DOHH2 (cell line): ENCODE measurements at regions not wholly inside any gene's neighbourhood (a gene's known extent, or its start where the extent isn't known, plus 50 kb on each side); places are given as distances from the start of the nearest gene placed in this dataset.
"Not testable (repeated sequence)": the region's sequence is repeated elsewhere in the genome, so short reads cannot be mapped to it uniquely, and the experiment has no call there.

Source experiments
- H3F3A ChIP-seq: fragments of 200-600 bp; sonication (generic), shearing (Covaris generic); 2 replicates; pipeline ENCODE4 v1.6.0; 2016; ENCODE audit warnings: antibody characterized with exemption, mild to moderate bottlenecking; ENCODE audit not compliant: control insufficient read depth, insufficient read depth
- H3K27ac ChIP-seq: fragments of 200-600 bp; sonication (generic); 2 replicates; pipeline ENCODE4 v1.5.1; 2014; ENCODE audit warnings: low read depth, mild to moderate bottlenecking, low read length, moderate library complexity
- H3K27me3 ChIP-seq: fragments of 200-600 bp; sonication (generic); 2 replicates; pipeline ENCODE4 v1.6.1; 2014; ENCODE audit warnings: mild to moderate bottlenecking, low read length, mixed read lengths; ENCODE audit not compliant: control insufficient read depth
- H3K36me3 ChIP-seq: fragments of 200-600 bp; sonication (generic); 2 replicates; pipeline ENCODE4 v1.6.1; 2014; ENCODE audit warnings: mild to moderate bottlenecking, low read length, moderate library complexity, mixed read lengths; ENCODE audit not compliant: control insufficient read depth
- H3K4me1 ChIP-seq: fragments of 200-600 bp; sonication (generic); 2 replicates; pipeline ENCODE4 v1.6.1; 2014; ENCODE audit warnings: mild to moderate bottlenecking, low read length, mixed read lengths; ENCODE audit not compliant: control insufficient read depth
- H3K4me2 ChIP-seq: fragments of 200-600 bp; sonication (generic); 2 replicates; pipeline ENCODE4 v1.6.0; 2014; ENCODE audit warnings: mild to moderate bottlenecking, low read length, moderate library complexity
- H3K4me3 ChIP-seq: fragments of 200-600 bp; sonication (generic); 2 replicates; pipeline ENCODE4 v1.5.1; 2014; ENCODE audit warnings: mild to moderate bottlenecking, low read length, mixed read lengths
- H3K79me2 ChIP-seq: fragments of 200-600 bp; sonication (generic); 2 replicates; pipeline ENCODE4 v1.6.1; 2014; ENCODE audit warnings: mild to moderate bottlenecking, low read length, mixed read lengths; ENCODE audit not compliant: control insufficient read depth
- H3K9me2 ChIP-seq: fragments of 200-600 bp; sonication (generic); replicated peaks from 2 replicates; pipeline ENCODE4 v1.6.1; 2014; ENCODE audit warnings: mild to moderate bottlenecking, low read length, mixed read lengths; ENCODE audit not compliant: control insufficient read depth
- H3K9me3 ChIP-seq: fragments of 200-600 bp; sonication (generic); 2 replicates; pipeline ENCODE4 v1.6.1; 2014; ENCODE audit warnings: antibody characterized with exemption, low read length, mixed read lengths; ENCODE audit not compliant: control insufficient read depth, insufficient read depth
- H4K20me1 ChIP-seq: fragments of 200-600 bp; sonication (generic); 2 replicates; pipeline ENCODE4 v1.6.0; 2014; ENCODE audit warnings: low read depth, mild to moderate bottlenecking, antibody characterized with exemption, low read length, moderate library complexity; ENCODE audit not compliant: control insufficient read depth, insufficient read depth
- CTCF ChIP-seq: fragments of 200-600 bp; sonication (generic); IDR thresholded peaks from one replicate; pipeline ENCODE4 v1.5.1; 2014; ENCODE audit warnings: antibody characterized with exemption, mild to moderate bottlenecking, low read depth, low read length; ENCODE audit not compliant: poor library complexity, severe bottlenecking
- EZH2phosphoT487 ChIP-seq: fragments of 200-600 bp; sonication (generic); IDR thresholded peaks from 2 replicates; pipeline ENCODE4 v1.6.1; 2017; ENCODE audit warnings: borderline replicate concordance, mild to moderate bottlenecking, antibody characterized with exemption, low read length, moderate library complexity, mixed read lengths

DNA sequence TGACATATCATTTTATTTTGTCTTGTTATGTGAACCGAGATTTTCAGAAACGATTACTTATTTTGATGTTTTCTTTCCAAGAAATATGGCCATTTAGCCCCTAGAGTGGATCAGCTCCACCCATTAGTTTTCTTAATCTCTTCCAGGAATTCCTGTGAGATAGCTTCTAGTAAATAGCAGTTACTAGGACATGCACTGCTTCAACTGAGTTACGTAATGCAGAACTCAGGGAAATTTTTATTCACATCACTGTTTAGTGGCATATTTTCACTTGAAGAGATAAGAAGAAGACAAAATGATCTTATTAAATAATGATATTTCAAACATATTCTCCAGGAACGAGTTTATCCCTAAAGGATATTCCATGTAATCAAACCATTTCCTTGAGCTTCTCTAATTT lies 573.5 kb upstream of the CNTNAP5 start:
- no peak for TF ChIP-seq CTCF
- TF ChIP-seq EZH2phosphoT487, result no peak
- Histone ChIP-seq H3K79me2 (no peaks in the 10 kb centered on the region), H3K4me2 (no peak overlapping the region), H3K9me2 (no peaks in the 10 kb centered on the region), H3K27me3 (no peaks in the 10 kb centered on the region), H4K20me1 (no peaks in the 10 kb centered on the region), H3K36me3 (no peaks in the 10 kb centered on the region), H3K27ac (no peak overlapping the region), H3K4me1 (no peaks in the 10 kb centered on the region), H3K4me3 (no peak overlapping the region), H3F3A (no peaks in the 10 kb centered on the region), H3K9me3 (0 out of 2 replicates have a peak, but pooled peaks cover 4% of the 10 kb centered on the region)

- H3K36me3 ChIP-seq, result no peaks in the 10 kb centered on the region
- H4K20me1 ChIP-seq, result no peaks in the 10 kb centered on the region
- H3K27ac ChIP-seq, result no peak overlapping the region
- H3K79me2 ChIP-seq, result no peaks in the 10 kb centered on the region
- H3K27me3 ChIP-seq, result no peaks in the 10 kb centered on the region
- no peaks in the 10 kb centered on the region for H3K4me1 ChIP-seq
- no peaks in the 10 kb centered on the region for H3F3A ChIP-seq
- H3K9me2 ChIP-seq, result no peaks in the 10 kb centered on the region
- H3K4me3 ChIP-seq, result no peak overlapping the region
- no peak overlapping the region for H3K4me2 ChIP-seq
- no peak for TF ChIP-seq CTCF
- no peak for TF ChIP-seq EZH2phosphoT487
- 0 out of 2 replicates have a peak, but pooled peaks cover 4% of the 10 kb centered on the region for H3K9me3 ChIP-seq
These were observed 571.9 kb upstream of the CNTNAP5 start for GRCh38 chr2:123453046-123453700.

DNA sequence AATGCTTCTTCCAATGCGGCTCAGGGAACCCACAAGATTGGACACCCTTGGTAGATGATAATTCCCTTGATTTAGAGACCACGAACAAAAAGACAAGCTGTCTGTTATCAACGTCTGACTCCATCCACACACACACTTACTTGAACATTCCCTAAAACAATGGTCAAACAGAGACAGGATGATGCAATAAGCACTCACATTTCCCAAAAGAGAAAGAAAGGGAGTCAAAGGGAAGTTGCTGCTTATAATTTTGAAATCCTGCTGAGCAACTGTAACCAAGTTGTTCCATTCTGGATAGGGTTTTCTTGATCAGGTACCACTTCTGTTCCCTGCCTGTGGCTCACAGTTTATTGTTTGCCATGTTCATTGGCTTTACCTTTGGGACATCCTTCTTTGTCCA lies 571.3 kb upstream of the CNTNAP5 start:
- no peak overlapping the region for H3K4me3 ChIP-seq
- H3K36me3 ChIP-seq, result no peaks in the 10 kb centered on the region
- no peaks in the 10 kb centered on the region for H3K79me2 ChIP-seq
- H3K27ac ChIP-seq, result no peak overlapping the region
- no peaks in the 10 kb centered on the region for H3F3A ChIP-seq
- H3K27me3 ChIP-seq, result no peaks in the 10 kb centered on the region
- TF ChIP-seq CTCF, result no peak
- no peak for TF ChIP-seq EZH2phosphoT487
- H3K9me2 ChIP-seq, result no peaks in the 10 kb centered on the region
- 0 out of 2 replicates have a peak, but pooled peaks cover 4% of the 10 kb centered on the region for H3K9me3 ChIP-seq
- H3K4me2 ChIP-seq, result no peak overlapping the region
- no peaks in the 10 kb centered on the region for H3K4me1 ChIP-seq
- H4K20me1 ChIP-seq, result no peaks in the 10 kb centered on the region

DNA sequence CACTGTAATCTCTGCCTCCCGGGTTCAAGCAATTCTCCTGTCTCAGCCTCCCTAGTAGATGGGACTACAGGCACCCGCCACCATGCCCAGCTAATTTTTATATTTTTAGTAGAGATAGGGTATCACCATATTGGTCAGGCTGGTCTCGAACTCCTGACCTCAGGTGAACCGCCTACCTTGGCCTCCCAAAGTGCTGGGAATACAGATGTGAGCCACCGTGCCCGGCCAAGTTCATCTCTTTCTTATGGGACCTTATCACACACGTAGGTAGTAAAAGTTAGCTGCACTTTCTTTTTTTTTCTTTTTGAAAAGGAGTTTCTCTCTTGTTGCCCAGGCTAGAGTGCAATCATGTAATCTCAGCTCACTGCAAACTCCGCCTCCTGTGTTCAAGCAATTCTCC lies 569.9 kb upstream of the CNTNAP5 start:
- not testable (repeated sequence) for H3K4me3 ChIP-seq, H3K4me1 ChIP-seq, H4K20me1 ChIP-seq, H3K9me3 ChIP-seq, H3F3A ChIP-seq, H3K79me2 ChIP-seq, H3K9me2 ChIP-seq, H3K27ac ChIP-seq, H3K36me3 ChIP-seq, H3K27me3 ChIP-seq, H3K4me2 ChIP-seq
